ENCODE measurements at regions not wholly inside any gene's neighbourhood (a gene's known extent, or its start where the extent isn't known, plus 50 kb on each side); places are given as distances from the start of the nearest gene placed in this dataset.
A peak's percentile ranks its signal among the peaks of the same experiment; 100 is the strongest.

DNA sequence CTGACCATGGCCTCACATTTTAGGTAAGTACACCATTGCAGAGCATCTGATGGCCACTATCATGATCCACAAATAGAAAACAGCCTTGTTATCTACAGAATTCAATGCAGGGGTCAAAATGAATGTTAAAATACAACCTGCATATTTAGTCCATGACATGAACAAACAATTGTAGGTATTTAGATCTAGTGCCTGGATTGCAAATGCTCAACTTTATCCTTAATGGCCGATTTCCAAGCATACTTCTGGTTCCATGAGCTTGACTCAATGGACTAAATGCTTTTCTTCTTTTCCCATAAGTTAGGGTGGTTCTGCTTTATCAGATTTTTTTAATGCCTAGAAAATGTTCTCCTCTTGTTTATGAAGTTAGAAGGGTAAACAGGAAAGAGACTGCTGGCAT is 139.2 kb upstream of the TTC29 start:
- Histone ChIP-seq H3K4me2 (ENCODE audit: insufficient read depth, low read length) (no peak overlapping the region), H2AFZ (ENCODE audit: low read length) (no peak overlapping the region), H3K36me3 (ENCODE audit: insufficient read depth, low read length) (no peaks in the 10 kb centered on the region), H3K4me1 (ENCODE audit: insufficient read depth, low read length) (no peaks in the 10 kb centered on the region), H3K4me3 (ENCODE audit: insufficient read depth, low read length) (no peak overlapping the region), H4K20me1 (ENCODE audit: insufficient read depth, low read length) (no peaks in the 10 kb centered on the region), H3K79me2 (ENCODE audit: insufficient read depth, low read length) (no peaks in the 10 kb centered on the region), H3K9me3 (ENCODE audit: low read depth, low read length) (no peaks in the 10 kb centered on the region), H3K27ac (ENCODE audit: low read depth, low read length) (no peak overlapping the region), H3K27me3 (ENCODE audit: insufficient read depth, low read length) (no peaks in the 10 kb centered on the region)
- TF ChIP-seq CTCF (IDR thresholded peaks at IDR 0.05; ENCODE audit: extremely low read depth, low read depth, low read length), result no peak
- DNase-seq (ENCODE audit: insufficient read length, low spot score, missing footprints), result no peak

DNA sequence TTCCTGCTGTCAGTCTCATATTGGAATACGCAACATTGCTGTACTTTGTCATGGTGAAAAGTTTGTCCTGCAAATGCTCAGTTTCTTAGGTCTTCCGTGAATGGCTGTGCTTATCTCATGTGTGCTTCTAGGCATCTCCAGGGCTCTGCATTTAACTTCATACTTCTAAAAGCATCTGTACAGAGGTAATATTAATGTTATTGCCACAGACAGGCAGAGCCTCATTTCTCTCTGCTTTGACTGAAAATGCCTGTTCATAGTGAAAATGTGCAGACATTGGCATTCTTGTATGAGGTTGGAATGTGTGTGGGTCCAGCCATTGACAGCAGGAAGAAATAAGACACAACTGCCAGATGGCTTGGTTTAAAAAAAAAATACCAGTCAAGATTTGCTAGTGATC is 140.1 kb upstream of the TTC29 start:
- no peaks in the 10 kb centered on the region for H4K20me1 ChIP-seq (ENCODE audit: insufficient read depth, low read length)
- no peak overlapping the region for H3K4me3 ChIP-seq (ENCODE audit: insufficient read depth, low read length)
- H3K27me3 ChIP-seq (ENCODE audit: insufficient read depth, low read length), result no peaks in the 10 kb centered on the region
- no peaks in the 10 kb centered on the region for H3K4me1 ChIP-seq (ENCODE audit: insufficient read depth, low read length)
- no peak overlapping the region for H2AFZ ChIP-seq (ENCODE audit: low read length)
- no peak for TF ChIP-seq CTCF (IDR thresholded peaks at IDR 0.05; ENCODE audit: extremely low read depth, low read depth, low read length)
- no peaks in the 10 kb centered on the region for H3K9me3 ChIP-seq (ENCODE audit: low read depth, low read length)
- H3K4me2 ChIP-seq (ENCODE audit: insufficient read depth, low read length), result no peak overlapping the region
- no peaks in the 10 kb centered on the region for H3K36me3 ChIP-seq (ENCODE audit: insufficient read depth, low read length)
- no peak for DNase-seq (ENCODE audit: insufficient read length, low spot score, missing footprints)
- H3K27ac ChIP-seq (ENCODE audit: low read depth, low read length), result no peak overlapping the region
- no peaks in the 10 kb centered on the region for H3K79me2 ChIP-seq (ENCODE audit: insufficient read depth, low read length)

DNA sequence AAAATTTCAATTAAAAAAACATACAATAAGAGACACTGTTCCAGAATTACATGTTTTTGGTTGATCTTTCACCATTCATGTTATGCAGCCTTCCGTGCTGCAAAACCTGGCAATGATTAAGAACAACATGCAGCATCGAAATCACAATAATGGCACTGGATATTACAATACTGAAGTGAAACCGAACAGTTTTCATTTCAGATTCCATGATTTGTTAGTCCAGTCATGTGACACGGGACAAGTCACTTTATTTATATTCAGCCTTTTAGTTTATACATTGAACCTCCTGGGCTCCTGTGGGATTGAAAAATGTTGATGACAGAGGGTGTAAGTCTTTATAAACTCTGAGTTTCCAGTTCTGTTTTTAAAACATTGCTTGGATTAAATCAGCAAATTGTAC is 142.5 kb upstream of the TTC29 start:
- Histone ChIP-seq H3K4me1 (ENCODE audit: insufficient read depth, low read length) (no peaks in the 10 kb centered on the region), H3K27ac (ENCODE audit: low read depth, low read length) (no peak overlapping the region), H3K79me2 (ENCODE audit: insufficient read depth, low read length) (no peaks in the 10 kb centered on the region), H3K9me3 (ENCODE audit: low read depth, low read length) (no peaks in the 10 kb centered on the region), H3K4me3 (ENCODE audit: insufficient read depth, low read length) (peak overlapping the region; percentile 61), H3K36me3 (ENCODE audit: insufficient read depth, low read length) (no peaks in the 10 kb centered on the region), H3K4me2 (ENCODE audit: insufficient read depth, low read length) (peak overlapping the region; percentile 77), H4K20me1 (ENCODE audit: insufficient read depth, low read length) (no peaks in the 10 kb centered on the region), H3K27me3 (ENCODE audit: insufficient read depth, low read length) (no peaks in the 10 kb centered on the region), H2AFZ (ENCODE audit: low read length) (peak overlapping the region; percentile 81)
- DNase-seq (ENCODE audit: insufficient read length, low spot score, missing footprints), result peak; percentile 58
- TF ChIP-seq CTCF (IDR thresholded peaks at IDR 0.05; ENCODE audit: extremely low read depth, low read depth, low read length), result no peak

DNA sequence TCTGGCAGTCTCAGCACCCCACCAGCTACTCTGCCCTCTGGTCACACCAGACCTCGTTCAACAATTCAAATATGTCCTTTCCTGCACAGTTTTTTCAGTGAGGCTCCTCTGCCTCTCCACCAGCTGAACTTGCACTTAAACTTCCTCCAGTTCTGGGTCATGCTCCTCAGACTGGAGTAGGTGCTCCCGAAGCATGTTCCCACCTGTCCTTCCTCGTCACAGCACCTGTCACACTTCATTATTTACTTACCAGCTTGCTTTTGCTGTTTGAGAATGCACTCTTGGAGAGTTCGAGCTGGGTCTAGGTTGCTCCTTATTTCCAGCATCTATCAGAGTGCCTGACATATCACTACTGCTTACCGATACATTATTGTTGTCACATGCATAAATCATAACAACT is 144.8 kb upstream of the TTC29 start:
- no peaks in the 10 kb centered on the region for H3K27me3 ChIP-seq (ENCODE audit: insufficient read depth, low read length)
- H2AFZ ChIP-seq (ENCODE audit: low read length), result no peak overlapping the region
- no peak overlapping the region for H3K27ac ChIP-seq (ENCODE audit: low read depth, low read length)
- DNase-seq (ENCODE audit: insufficient read length, low spot score, missing footprints), result no peak
- no peak for TF ChIP-seq CTCF (IDR thresholded peaks at IDR 0.05; ENCODE audit: extremely low read depth, low read depth, low read length)
- H3K4me3 ChIP-seq (ENCODE audit: insufficient read depth, low read length), result no peak overlapping the region
- no peaks in the 10 kb centered on the region for H3K9me3 ChIP-seq (ENCODE audit: low read depth, low read length)
- H3K36me3 ChIP-seq (ENCODE audit: insufficient read depth, low read length), result no peaks in the 10 kb centered on the region
- no peak overlapping the region for H3K4me2 ChIP-seq (ENCODE audit: insufficient read depth, low read length)
- H3K4me1 ChIP-seq (ENCODE audit: insufficient read depth, low read length), result no peaks in the 10 kb centered on the region
- no peaks in the 10 kb centered on the region for H3K79me2 ChIP-seq (ENCODE audit: insufficient read depth, low read length)
- no peaks in the 10 kb centered on the region for H4K20me1 ChIP-seq (ENCODE audit: insufficient read depth, low read length)
